ENCODE measurements at regions not wholly inside any gene's neighbourhood (a gene's known extent, or its start where the extent isn't known, plus 50 kb on each side); places are given as distances from the start of the nearest gene placed in this dataset.
"Not testable (repeated sequence)": the region's sequence is repeated elsewhere in the genome, so short reads cannot be mapped to it uniquely, and the experiment has no call there.

DNA sequence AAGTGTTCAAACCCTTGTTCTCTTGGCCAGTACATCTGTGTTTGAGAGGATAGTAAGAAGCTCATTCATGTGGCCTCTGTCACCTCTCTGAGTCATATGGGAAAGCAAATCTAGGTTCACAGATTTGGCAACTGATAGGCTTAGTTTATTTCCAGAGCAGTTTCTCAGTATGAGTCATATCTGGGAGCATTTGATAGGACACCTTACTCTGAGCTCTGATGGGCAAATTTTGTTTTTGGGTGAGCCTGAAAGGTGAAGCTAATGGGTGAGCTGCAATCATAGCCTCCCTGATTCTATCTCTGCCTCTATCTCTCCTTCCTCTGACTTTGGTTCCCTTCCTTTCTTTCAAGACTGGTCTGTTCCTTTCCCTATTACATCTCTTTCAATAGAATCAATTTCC is 134.4 kb downstream of the S1PR1 start:
- no peak for DNase-seq

- DNase-seq: no peak
These were observed 136.8 kb downstream of the S1PR1 start for GRCh38 chr1:101373570-101373969.

GRCh38 chr1:101375448-101375847 is 138.6 kb downstream of the S1PR1 start:
- DNase-seq: not testable (repeated sequence)

DNA sequence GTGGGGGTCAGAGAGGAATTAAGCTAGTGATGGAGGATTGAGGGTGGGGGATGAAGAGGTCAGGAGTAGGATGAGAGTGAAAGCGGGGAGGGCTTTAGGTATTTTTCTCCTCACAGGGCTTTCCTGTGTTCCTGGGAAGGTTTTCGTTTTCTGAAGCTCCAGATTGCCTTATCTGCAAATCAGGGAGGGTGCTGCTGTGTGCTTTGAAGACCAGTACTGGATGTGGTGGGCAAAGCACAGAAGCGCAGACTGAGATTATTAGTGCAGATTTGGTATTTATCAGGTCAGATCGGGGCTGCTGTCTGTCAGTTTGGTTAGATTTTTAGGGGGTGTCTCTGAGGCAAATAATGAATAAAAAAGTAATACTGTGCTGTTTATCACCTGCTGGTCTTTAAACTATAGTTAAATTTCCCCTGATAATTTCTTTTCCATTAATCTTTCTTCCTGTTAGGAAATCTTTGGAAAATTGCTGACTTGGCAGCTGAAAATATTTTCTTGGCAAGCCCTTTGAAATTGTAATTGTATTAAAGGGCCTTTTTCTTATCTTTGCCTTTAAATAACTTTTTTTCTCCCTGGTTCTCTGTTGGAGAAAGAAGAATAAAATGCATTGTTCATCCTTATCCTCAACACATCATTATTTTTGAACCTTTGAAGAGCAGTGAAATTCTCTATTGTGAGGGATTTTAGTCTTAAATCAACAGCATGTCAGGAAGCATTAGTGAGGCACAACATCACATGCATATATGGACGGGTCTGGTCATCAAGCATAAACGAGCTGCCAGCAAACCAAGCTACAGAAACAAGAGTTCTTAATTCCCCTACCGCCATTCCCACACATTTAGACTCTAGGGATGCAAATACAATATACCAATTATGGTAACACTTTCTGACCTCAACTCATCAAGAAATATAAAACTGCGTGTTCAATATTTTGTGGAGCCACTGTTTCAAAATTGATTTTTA is 139.6 kb downstream of the S1PR1 start:
- no peak for DNase-seq

- DNase-seq: no peak
These were observed 140.4 kb downstream of the S1PR1 start for GRCh38 chr1:101377084-101377835.

DNA sequence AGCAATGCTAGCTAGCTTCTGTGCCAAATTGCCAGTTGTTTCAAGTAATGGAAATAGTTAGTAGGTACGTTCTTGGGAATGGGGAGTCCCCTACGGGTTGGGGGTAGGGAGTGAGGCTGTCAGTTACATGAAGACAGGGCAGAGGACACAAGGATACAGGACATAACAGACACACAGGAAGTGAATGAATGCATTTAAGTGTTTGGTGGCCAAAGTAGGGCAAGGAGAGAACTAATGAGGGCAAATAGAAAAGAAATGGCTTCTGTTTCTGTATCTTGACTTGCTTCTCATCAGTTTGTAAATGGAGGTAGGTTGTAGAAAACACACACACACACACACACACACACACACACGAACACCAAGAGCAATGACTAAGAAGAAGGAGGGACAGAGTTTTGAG is 142.2 kb downstream of the S1PR1 start:
- DNase-seq: no peak

DNA sequence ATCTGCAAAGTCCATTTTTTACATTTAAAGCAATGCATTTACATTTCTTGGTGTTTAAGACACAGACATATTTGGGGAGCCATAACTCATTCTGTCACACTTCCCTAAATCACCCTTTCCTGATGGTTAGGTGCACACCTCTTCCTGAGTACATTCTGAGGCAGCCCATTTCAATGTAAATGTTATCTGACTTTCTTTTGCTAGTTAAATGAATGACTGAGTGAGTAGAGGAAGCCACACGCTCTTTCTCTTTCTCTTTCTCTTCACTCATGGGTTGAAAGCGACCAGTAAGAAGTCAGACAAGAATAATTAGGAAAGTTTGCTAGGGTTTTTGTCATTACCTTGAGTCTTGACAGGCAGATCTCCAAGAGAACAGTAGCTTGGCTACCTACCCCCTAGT is 143.1 kb downstream of the S1PR1 start:
- DNase-seq: no peak

GRCh38 chr1:101382135-101382534 is 145.3 kb downstream of the S1PR1 start:
- no peak for DNase-seq

DNA sequence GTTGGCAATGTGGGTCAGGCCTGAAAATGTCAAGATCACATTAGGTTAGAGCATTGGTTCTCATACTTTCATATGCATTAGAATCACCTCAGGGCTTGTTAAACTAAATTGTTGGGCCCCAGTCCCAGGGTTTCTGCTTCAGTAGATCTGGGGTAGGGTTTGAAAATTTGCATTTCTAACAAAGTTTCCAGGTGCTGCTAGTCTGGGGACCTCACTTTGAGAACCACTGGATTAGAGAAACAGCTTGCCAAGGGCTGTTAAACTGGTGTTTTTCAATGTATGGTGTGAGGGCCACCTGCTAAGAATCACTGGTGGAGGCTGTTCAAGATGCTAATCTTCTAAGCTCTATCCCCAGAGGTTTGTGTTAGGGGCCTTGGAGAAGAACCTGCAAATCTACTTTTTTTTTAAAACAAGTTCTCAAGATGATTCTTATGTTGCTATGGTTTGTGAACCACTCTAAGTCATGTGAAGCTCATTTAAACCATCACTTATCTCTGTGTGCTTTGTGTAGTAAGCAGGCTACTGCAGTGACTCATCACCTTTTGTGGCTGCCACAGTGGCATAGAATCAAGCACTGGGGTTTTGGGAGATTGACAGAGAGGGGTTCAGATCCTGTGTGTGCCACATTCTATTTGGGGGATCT is 152.2 kb downstream of the S1PR1 start:
- DNase-seq: no peak

DNA sequence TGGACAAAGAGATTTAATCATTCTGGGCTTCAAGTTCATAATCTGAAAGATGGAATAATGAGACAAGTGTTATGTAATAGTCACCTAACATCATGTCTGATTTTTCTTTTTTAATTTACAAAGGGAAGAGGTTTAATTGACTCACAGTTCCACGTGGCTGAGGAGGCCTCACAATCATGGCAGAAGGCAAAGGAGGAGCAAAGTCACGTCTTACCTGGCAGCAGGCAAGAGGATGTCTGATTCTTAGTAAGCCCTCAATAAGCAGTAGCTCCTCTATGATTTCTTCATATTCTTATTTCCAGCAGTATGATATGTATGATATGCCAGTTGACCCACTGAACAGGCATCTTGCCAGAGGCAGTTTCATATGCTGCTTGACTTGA is 152.7 kb downstream of the S1PR1 start:
- DNase-seq: no peak

GRCh38 chr1:101392552-101392951 is 155.7 kb downstream of the S1PR1 start:
- DNase-seq: no peak

GRCh38 chr1:101394041-101394440 is 157.2 kb downstream of the S1PR1 start:
- DNase-seq: no peak

- DNase-seq: no peak
These were observed 162.4 kb downstream of the S1PR1 start for GRCh38 chr1:101399222-101399621.

GRCh38 chr1:101406271-101406670 is 169.5 kb downstream of the S1PR1 start:
- DNase-seq: no peak

DNA sequence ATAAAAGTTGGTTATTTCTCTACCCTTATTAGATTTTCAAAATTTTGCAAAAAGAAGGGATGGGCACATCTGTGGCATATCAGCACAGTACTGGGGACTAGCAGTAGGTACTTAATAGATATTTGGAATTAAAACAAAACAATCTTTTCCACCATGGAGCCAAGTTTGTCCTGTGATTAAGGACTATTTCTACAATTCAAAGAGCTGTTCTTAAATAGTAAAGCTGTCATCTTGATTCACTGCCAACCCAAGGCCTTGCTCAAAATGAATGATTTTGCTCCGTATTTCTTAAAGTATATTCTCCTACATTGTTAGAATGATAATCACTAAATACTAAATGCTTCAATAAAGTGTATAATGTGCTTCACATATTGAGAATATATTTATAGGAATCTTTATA is 169.9 kb downstream of the S1PR1 start:
- no peak for DNase-seq

DNA sequence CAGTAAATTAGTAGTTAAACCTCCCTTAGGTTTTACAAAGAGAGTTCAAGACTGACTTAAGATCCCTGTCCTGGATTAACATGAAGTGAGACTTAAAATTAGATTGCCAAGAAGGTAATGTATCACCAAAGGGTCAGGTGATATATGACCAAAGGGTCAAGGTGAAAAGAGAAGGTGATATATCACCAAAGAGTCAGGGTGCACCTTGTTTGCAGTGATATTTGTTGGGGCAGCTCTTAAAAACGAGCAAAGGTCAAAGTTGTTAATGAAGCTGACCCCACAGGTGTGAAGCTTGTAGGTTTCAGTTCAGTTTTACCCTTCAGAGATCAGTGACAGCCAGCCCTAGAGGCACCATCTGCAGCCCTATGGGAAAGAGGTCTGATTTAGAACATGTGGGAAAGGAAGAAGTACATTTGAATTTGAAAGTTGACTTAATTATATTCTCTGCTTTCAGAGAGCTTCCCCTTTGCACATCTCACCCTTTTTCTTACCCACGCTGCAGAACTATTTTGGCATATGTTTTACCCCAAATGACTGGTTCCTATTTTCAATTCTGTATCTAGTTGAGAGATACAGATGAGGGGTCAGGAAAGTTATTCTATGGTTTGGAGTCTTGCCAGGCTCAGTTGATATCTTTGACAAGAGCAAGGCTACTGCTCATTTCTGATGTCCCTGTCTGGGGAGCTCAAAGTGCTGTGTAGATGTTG is 170.8 kb downstream of the S1PR1 start:
- no peak for DNase-seq

DNA sequence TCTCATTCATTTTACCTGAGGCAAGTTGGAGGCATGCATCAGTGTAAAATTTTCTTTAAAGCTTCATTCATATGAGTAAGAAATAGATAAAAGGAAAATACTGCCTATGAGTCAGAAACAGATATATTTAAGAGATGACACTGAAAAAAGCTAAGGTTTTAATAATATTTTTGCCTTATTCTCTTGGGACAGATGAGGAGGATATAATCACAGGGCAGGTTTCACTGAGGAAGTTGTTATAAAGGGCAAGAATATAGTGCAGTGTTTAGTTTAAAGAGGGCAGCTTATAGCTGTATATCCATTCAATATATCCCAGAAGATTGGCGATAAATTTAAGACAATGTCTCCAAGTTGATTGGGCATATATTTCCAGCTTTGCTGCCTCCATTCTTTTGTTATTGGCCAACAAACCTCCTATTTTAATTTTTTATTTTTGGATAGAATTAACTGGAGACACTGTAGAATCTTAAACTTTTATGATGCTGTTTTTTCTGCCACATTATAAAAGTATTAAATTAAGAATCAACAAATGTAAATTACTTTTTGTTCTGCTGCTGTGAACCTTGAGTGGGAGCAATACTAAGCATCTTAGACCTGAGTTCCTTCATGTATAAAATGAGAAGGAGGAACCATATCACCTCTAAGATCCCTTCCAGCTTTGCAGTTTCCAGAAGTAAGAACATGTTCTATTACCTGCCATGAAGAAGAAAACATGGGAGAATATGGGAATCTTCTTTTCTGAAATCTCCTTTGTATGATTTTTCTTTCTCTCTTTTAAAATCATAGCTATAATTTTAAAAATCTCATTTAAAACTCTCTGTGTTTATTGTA is 171.6 kb downstream of the S1PR1 start:
- DNase-seq: no peak

DNA sequence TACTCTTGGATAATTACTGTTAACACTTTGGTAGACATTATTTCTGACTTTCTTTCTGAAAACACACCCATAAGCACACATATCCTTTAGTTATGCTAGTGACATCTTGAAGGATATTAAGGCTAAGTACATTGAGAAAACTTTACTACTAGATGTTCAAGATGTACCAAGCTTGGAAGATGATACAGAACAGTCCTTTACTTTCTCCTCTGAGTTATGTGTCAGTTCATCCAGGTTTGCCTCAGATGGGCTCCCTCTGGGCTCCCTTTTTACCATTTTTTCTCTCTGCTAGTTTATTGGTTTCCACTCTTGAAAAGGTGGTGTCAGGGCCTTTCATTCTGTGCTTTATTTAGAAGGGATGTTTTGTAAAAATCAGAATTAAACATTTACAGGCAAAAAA is 172.3 kb downstream of the S1PR1 start:
- DNase-seq: no peak

GRCh38 chr1:101410048-101410878 is 173.4 kb downstream of the S1PR1 start:
- DNase-seq: no peak

DNA sequence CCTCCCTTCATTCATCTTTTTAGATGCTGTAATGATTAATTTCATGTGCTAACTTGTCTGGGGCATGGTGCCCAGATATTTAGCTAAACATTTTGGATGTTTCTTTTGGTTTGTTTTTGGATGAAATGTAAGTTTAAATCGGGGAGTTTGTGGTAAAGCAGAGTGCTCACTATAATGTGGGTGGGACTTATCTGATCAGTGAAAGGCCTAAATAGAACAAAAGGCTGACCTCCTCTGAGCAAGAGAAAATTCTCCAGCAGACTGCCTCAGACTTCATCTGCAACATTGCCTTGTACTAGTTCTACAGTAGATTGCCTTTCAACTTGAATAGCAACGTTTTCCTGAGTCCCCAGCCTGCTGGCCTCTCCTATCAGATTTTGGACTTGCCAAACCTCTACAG is 183.6 kb downstream of the S1PR1 start:
- no peak for DNase-seq

- not testable (repeated sequence) for DNase-seq
These were observed 191.3 kb downstream of the S1PR1 start for GRCh38 chr1:101428083-101428482.
